ENCODE measurements at regions not wholly inside any gene's neighbourhood (a gene's known extent, or its start where the extent isn't known, plus 50 kb on each side); places are given as distances from the start of the nearest gene placed in this dataset.

GRCh38 chr10:33553748-33554571 lies 219.5 kb upstream of the NRP1 start:
- TF ChIP-seq POLR2A (IDR thresholded peaks at IDR 0.05; ENCODE audit: low read depth, low read length) (no peak), TAF1 (IDR thresholded peaks at IDR 0.05; ENCODE audit: low read depth, low read length) (no peak), POLR2AphosphoS5 (IDR thresholded peaks at IDR 0.05; ENCODE audit: low read depth, low read length) (no peak), POU2F2 (IDR thresholded peaks at IDR 0.05; ENCODE audit: low read depth, low read length) (no peak), PAX5 (IDR thresholded peaks at IDR 0.05; ENCODE audit: insufficient read depth, low read length, severe bottlenecking) (no peak), SPI1 (IDR thresholded peaks at IDR 0.05; ENCODE audit: low read depth, low read length) (no peak)

All from GM12891 (cell line).